ENCODE measurements at regions not wholly inside any gene's neighbourhood (a gene's known extent, or its start where the extent isn't known, plus 50 kb on each side); places are given as distances from the start of the nearest gene placed in this dataset.

GRCh38 chr7:112868609-112869008 lies 78.4 kb upstream of the TMEM168 start:
- WGBS (ENCODE audit: low lambda C conversion rate): 90% methylated on average over 4 of the region's 4 CpGs
- Histone ChIP-seq H3K9ac (no peak overlapping the region), H3K4me3 (ENCODE audit: low read depth in 2 of 2, low read length in 1 of 2) (no peak overlapping the region; a peak in 1 of 4 replicates), H3K27me3 (ENCODE audit: insufficient read depth) (no peaks in the 10 kb centered on the region), H3K9me2 (no peaks in the 10 kb centered on the region), H4K20me1 (ENCODE audit: insufficient read depth) (peaks cover 21% of the 10 kb centered on the region), H3F3A (replicated peaks; ENCODE audit: insufficient read depth) (no peaks in the 10 kb centered on the region), H3K79me2 (ENCODE audit: insufficient read depth) (peaks cover 37% of the 10 kb centered on the region), H3K9me3 (no peaks in the 10 kb centered on the region), H3K36me3 (replicated peaks in 1 of 2; ENCODE audit: control insufficient read depth in 1 of 2, insufficient read depth in 2 of 2, low read length in 1 of 2) (no peaks in the 10 kb centered on the region), H3K4me2 (no peak overlapping the region), H2AFZ (ENCODE audit: low read depth) (no peak overlapping the region), H3K27ac (ENCODE audit: low read depth in 2 of 2, low read length in 1 of 2) (no peak overlapping the region), H3K4me1 (ENCODE audit: control insufficient read depth in 1 of 2, insufficient read depth in 2 of 2, low read depth in 1 of 2, low read length in 1 of 2) (no peaks in the 10 kb centered on the region)
- ChIA-PET CTCF (interaction anchor here (0.6 to 1.1 kb wide), 7 partner anchors 9 to 318 kb away, joined by 3 to 5 read pairs (median 4); no protein-coding TSS in a partner anchor), POLR2A (no interaction called here)
- DNase-seq: no peak
- TF ChIP-seq ZBTB33 (IDR thresholded peaks at IDR 0.05; ENCODE audit: borderline replicate concordance, low read depth) (no peak), POLR2AphosphoS5 (IDR thresholded peaks at IDR 0.05; ENCODE audit: low read depth, low read length) (no peak), FOXJ3 (CRISPR knock-in tag; IDR thresholded peaks at IDR 0.05) (no peak)

GRCh38 chr7:112866424-112866823 lies 76.2 kb upstream of the TMEM168 start:
- Histone ChIP-seq H2AFZ (ENCODE audit: low read depth) (no peak overlapping the region), H3K4me1 (ENCODE audit: control insufficient read depth in 1 of 2, insufficient read depth in 2 of 2, low read depth in 1 of 2, low read length in 1 of 2) (no peaks in the 10 kb centered on the region), H3K27ac (ENCODE audit: low read depth in 2 of 2, low read length in 1 of 2) (no peak overlapping the region), H3K79me2 (ENCODE audit: insufficient read depth) (peaks cover 19% of the 10 kb centered on the region), H3K36me3 (replicated peaks in 1 of 2; ENCODE audit: control insufficient read depth in 1 of 2, insufficient read depth in 2 of 2, low read length in 1 of 2) (peaks cover 0 to 4% of the 10 kb centered on the region in 2 experiments), H3K9me2 (no peaks in the 10 kb centered on the region), H3K9me3 (no peaks in the 10 kb centered on the region), H3F3A (replicated peaks; ENCODE audit: insufficient read depth) (no peaks in the 10 kb centered on the region), H3K4me3 (ENCODE audit: low read depth in 2 of 2, low read length in 1 of 2) (no peak overlapping the region), H3K27me3 (ENCODE audit: insufficient read depth) (no peaks in the 10 kb centered on the region), H4K20me1 (ENCODE audit: insufficient read depth) (peaks cover 13% of the 10 kb centered on the region), H3K9ac (no peak overlapping the region), H3K4me2 (no peak overlapping the region)
- WGBS (ENCODE audit: low lambda C conversion rate): 83% methylated on average over 4 of the region's 4 CpGs
- CTCF ChIA-PET: interaction anchor here (1.2 kb wide), 1 partner anchor 14 kb away, joined by 8 read pairs; no protein-coding TSS in a partner anchor
- POLR2A ChIA-PET: no interaction called here
- no peak for DNase-seq
- TF ChIP-seq MEF2A (IDR thresholded peaks at IDR 0.05; ENCODE audit: borderline replicate concordance, low read depth) (no peak), GATA2 (CRISPR knock-in tag; IDR thresholded peaks at IDR 0.05) (no peak), FOSL2 (IDR thresholded peaks at IDR 0.05; ENCODE audit: borderline replicate concordance, low read depth) (no peak), MXI1 (IDR thresholded peaks at IDR 0.05; ENCODE audit: low read depth, low read length) (no peak), YY1 (IDR thresholded peaks at IDR 0.05; ENCODE audit: low read depth) (no peak), ZBTB33 (IDR thresholded peaks at IDR 0.05; ENCODE audit: borderline replicate concordance, low read depth) (no peak), EZH2phosphoT487 (IDR thresholded peaks at IDR 0.05; ENCODE audit: borderline replicate concordance, low read depth) (no peak), NRF1 (IDR thresholded peaks at IDR 0.05; ENCODE audit: low read depth, low read length) (no peak), CHD2 (IDR thresholded peaks at IDR 0.05; ENCODE audit: low read length, partially characterized antibody) (no peak)

All from SK-N-SH (cell line).